ENCODE measurements at regions not wholly inside any gene's neighbourhood (a gene's known extent, or its start where the extent isn't known, plus 50 kb on each side); places are given as distances from the start of the nearest gene placed in this dataset.

GRCh38 chr5:6937677-6938076, 224.4 kb downstream of the TENT4A start:
- TF ChIP-seq CTCF (IDR thresholded peaks at IDR 0.05; ENCODE audit: low read depth, low read length, missing input control): no peak
- no peak for TF ChIP-seq GABPA (IDR thresholded peaks at IDR 0.05 in 1 of 2, conservative IDR thresholded peaks at IDR 0.05 in 1 of 2)
- TF ChIP-seq TAF1 (conservative IDR thresholded peaks at IDR 0.05): no peak
- TF ChIP-seq RAD21 (IDR thresholded peaks at IDR 0.05): no peak
- no peak for TF ChIP-seq JUND (IDR thresholded peaks at IDR 0.05)

All from liver (tissue), 3 donors.